Vagina (tissue), 2 donors: ENCODE measurements at regions not wholly inside any gene's neighbourhood (a gene's known extent, or its start where the extent isn't known, plus 50 kb on each side); places are given as distances from the start of the nearest gene placed in this dataset.

Source experiments
- DNase-seq, 2 donors: peaks; one replicate each; pipeline ENCODE4 v3.0.0-alpha.2; 2017; ENCODE audit errors: extremely low spot score in 2 of 2
- H3K27ac ChIP-seq: fragments of 200-600 bp; sonication (generic); one replicate; pipeline ENCODE4 v1.5.1; 2019
- H3K27me3 ChIP-seq: fragments of 200-600 bp; sonication (generic); one replicate; pipeline ENCODE4 v1.5.1; 2019
- H3K36me3 ChIP-seq, 2 donors: fragments of 200-600 bp; sonication (generic); one replicate each; pipeline ENCODE4 v1.5.1; 2017 to 2019
- H3K4me1 ChIP-seq: fragments of 200-600 bp; sonication (generic); one replicate; pipeline ENCODE4 v1.5.1; 2019
- H3K4me3 ChIP-seq, 2 donors: fragments of 200-600 bp; sonication (generic); 1 replicate in 1 of 2; 2 replicates in 1 of 2; pipeline ENCODE4 v1.5.1; 2016 to 2019
- H3K9me3 ChIP-seq: fragments of 200-600 bp; sonication (generic); one replicate; pipeline ENCODE4 v1.5.1; 2019
- CTCF ChIP-seq, 3 experiments: fragments of 450-650 bp in 2 of 3; fragments of 200-600 bp in 1 of 3; sonication (generic) in 1 of 3; IDR thresholded peaks; one replicate each; pipeline ENCODE4 v1.5.1; 2017 to 2019; ENCODE audit warnings: antibody characterized with exemption in 3 of 3, mild to moderate bottlenecking in 2 of 3, moderate library complexity in 2 of 3
- POLR2A ChIP-seq, 2 donors: fragments of 450-650 bp; IDR thresholded peaks; one replicate each; pipeline ENCODE4 v1.6.1; 2017; ENCODE audit warnings: antibody characterized with exemption in 2 of 2, mild to moderate bottlenecking in 2 of 2, moderate library complexity in 2 of 2
- POLR2AphosphoS5 ChIP-seq, 2 donors: sonication (generic); formaldehyde crosslinking; IDR thresholded peaks; one replicate each; pipeline ENCODE4 v1.9.0; 2017; ENCODE audit warnings: antibody characterized with exemption in 2 of 2, mild to moderate bottlenecking in 2 of 2, low read depth in 1 of 2; ENCODE audit not compliant: insufficient read depth in 1 of 2
- intact Hi-C: fragments of 100-400 bp; cut with DNase I; formaldehyde crosslinking; loops from one replicate; pipeline ENCODE4 v1.15.1; 2023

- Histone ChIP-seq H3K27ac (no peak overlapping the region), H3K36me3 (no peaks in the 10 kb centered on the region), H3K27me3 (no peaks in the 10 kb centered on the region), H3K4me1 (peaks cover 12% of the 10 kb centered on the region), H3K4me3 (no peak overlapping the region), H3K9me3 (no peaks in the 10 kb centered on the region)
- DNase-seq = no peak
- TF ChIP-seq POLR2AphosphoS5 (IDR thresholded peaks at IDR 0.05; ENCODE audit: insufficient read depth in 1 of 2, low read depth in 1 of 2) (no peak), POLR2A (IDR thresholded peaks at IDR 0.05) (no peak), CTCF (IDR thresholded peaks at IDR 0.05) (no peak)
- intact Hi-C loops = no loop called here
Measured at GRCh38 chr18:55925772-55926171, 337.8 kb upstream of the TCF4 start.

DNA sequence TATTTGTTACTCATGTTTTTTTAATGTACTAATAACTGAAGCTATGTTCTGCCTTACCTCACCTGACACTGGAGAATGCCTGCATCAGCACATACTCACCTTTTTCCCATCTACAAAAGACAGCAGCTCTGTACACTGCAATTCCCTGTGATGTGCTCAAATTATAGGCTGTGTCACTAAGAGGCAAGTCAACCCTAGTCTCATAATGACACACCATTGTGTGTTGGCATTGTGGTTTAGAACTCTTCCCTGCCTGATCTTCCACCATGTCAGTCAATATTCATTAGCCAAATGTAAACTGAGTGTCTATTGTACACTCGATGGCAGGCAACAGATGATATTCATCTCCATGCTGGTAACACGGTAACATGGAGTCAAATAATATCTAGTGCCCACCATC is 332.1 kb upstream of the TCF4 start:
- no peak for DNase-seq
- no peaks in the 10 kb centered on the region for H3K9me3 ChIP-seq
- H3K27ac ChIP-seq = no peak overlapping the region
- no peaks in the 10 kb centered on the region for H3K27me3 ChIP-seq
- no peaks in the 10 kb centered on the region for H3K36me3 ChIP-seq
- no peak overlapping the region for H3K4me3 ChIP-seq
- no peak for TF ChIP-seq POLR2AphosphoS5 (IDR thresholded peaks at IDR 0.05; ENCODE audit: insufficient read depth in 1 of 2, low read depth in 1 of 2)
- no peak for TF ChIP-seq CTCF (IDR thresholded peaks at IDR 0.05)
- no peak for TF ChIP-seq POLR2A (IDR thresholded peaks at IDR 0.05)
- no peaks in the 10 kb centered on the region for H3K4me1 ChIP-seq
- intact Hi-C loops = no loop called here

DNA sequence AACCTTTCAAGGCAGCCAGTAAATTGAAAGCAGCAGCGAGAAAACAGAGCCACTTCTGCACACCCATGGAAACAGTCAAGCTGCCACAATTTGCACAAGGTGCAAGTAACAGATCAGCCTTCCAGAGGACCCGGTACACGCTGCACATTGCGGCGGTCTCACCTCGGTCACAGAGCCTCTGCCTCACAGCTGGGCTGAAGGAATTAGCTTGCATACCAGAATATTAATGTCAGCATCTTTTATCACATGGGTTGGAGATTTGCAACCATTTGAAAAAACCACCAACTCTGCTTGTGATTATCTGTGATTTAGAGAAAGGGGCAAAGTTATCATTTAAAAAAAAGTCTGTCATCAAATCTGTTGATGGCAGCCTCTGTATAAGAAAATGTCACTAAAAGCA is 330.5 kb upstream of the TCF4 start:
- H3K9me3 ChIP-seq = no peaks in the 10 kb centered on the region
- TF ChIP-seq CTCF (IDR thresholded peaks at IDR 0.05) (no peak), POLR2AphosphoS5 (IDR thresholded peaks at IDR 0.05; ENCODE audit: insufficient read depth in 1 of 2, low read depth in 1 of 2) (no peak)
- intact Hi-C loops = no loop called here
- H3K4me1 ChIP-seq = no peaks in the 10 kb centered on the region
- no peak for DNase-seq
- no peak overlapping the region for H3K27ac ChIP-seq
- no peaks in the 10 kb centered on the region for H3K36me3 ChIP-seq
- no peaks in the 10 kb centered on the region for H3K27me3 ChIP-seq
- no peak overlapping the region for H3K4me3 ChIP-seq

GRCh38 chr18:55912919-55913318 is 324.9 kb upstream of the TCF4 start:
- Histone ChIP-seq H3K27ac (no peak overlapping the region), H3K36me3 (no peaks in the 10 kb centered on the region), H3K4me1 (peaks cover under 1% of the 10 kb centered on the region), H3K27me3 (no peaks in the 10 kb centered on the region), H3K9me3 (no peaks in the 10 kb centered on the region), H3K4me3 (no peak overlapping the region)
- no peak for DNase-seq
- no peak for TF ChIP-seq POLR2A (IDR thresholded peaks at IDR 0.05)
- TF ChIP-seq POLR2AphosphoS5 (IDR thresholded peaks at IDR 0.05; ENCODE audit: insufficient read depth in 1 of 2, low read depth in 1 of 2) = no peak
- no peak for TF ChIP-seq CTCF (IDR thresholded peaks at IDR 0.05)
- intact Hi-C loops = no loop called here

GRCh38 chr18:55912071-55912470 is 324.1 kb upstream of the TCF4 start:
- DNase-seq = no peak
- Histone ChIP-seq H3K9me3 (no peaks in the 10 kb centered on the region), H3K27ac (no peak overlapping the region), H3K4me1 (peaks cover 9% of the 10 kb centered on the region), H3K4me3 (no peak overlapping the region), H3K27me3 (no peaks in the 10 kb centered on the region), H3K36me3 (no peaks in the 10 kb centered on the region)
- TF ChIP-seq CTCF (IDR thresholded peaks at IDR 0.05) (no peak), POLR2A (IDR thresholded peaks at IDR 0.05) (no peak), POLR2AphosphoS5 (IDR thresholded peaks at IDR 0.05; ENCODE audit: insufficient read depth in 1 of 2, low read depth in 1 of 2) (no peak)
- intact Hi-C loops = no loop called here
